ENCODE measurements at regions not wholly inside any gene's neighbourhood (a gene's known extent, or its start where the extent isn't known, plus 50 kb on each side); places are given as distances from the start of the nearest gene placed in this dataset.

DNA sequence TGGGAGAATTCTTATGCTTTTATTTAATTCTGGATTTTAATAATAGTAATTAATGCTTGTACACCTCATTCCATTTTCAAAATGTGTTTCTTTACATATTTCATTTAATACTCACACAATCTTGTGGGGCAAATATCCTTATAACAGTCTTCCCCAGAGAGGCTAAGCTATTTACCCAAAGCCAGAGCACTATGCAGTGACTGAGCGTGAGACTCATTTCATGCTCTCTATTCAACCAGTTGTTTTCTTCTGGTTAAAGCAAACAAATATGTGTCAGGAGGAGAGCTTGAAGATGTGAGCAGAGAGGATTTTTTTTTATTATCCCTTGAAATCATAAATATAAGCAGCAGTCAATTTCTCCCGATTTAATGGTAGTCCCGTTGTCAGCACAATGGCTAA lies 548.3 kb upstream of the TBL1XR1 start:
- Histone ChIP-seq H4K20me1 (replicated peaks; ENCODE audit: control insufficient read depth, extremely low read depth, insufficient read depth, low read length) (no peaks in the 10 kb centered on the region), H3K79me2 (ENCODE audit: control insufficient read depth, insufficient read depth, low read length) (no peaks in the 10 kb centered on the region), H3K9me3 (replicated peaks; ENCODE audit: control insufficient read depth, insufficient read depth, low read length) (no peaks in the 10 kb centered on the region), H3K4me3 (replicated peaks in 1 of 3; ENCODE audit: insufficient read depth in 1 of 3, low read depth in 1 of 3, low read length in 3 of 3) (no peak overlapping the region), H3K36me3 (ENCODE audit: control insufficient read depth in 2 of 2, extremely low read depth in 1 of 2, insufficient read depth in 2 of 2, low read length in 2 of 2) (no peaks in the 10 kb centered on the region), H3K27ac (ENCODE audit: insufficient read depth, low read depth, low read length) (no peak overlapping the region), H2AFZ (ENCODE audit: low read depth, low read length) (no peak overlapping the region), H3K4me2 (ENCODE audit: insufficient read depth, low read length) (no peak overlapping the region), H3K4me1 (ENCODE audit: control insufficient read depth, extremely low read depth, insufficient read depth, low read length) (no peaks in the 10 kb centered on the region), H3K9me1 (replicated peaks; ENCODE audit: control insufficient read depth, extremely low read depth, insufficient read depth, low read length) (no peaks in the 10 kb centered on the region), H3K27me3 (ENCODE audit: control insufficient read depth in 2 of 2, insufficient read depth in 2 of 2, low read length in 2 of 2) (no peaks in the 10 kb centered on the region), H3K9ac (replicated peaks; ENCODE audit: extremely low read depth, insufficient read depth, low read length) (no peak overlapping the region)
- DNase-seq (ENCODE audit: low read depth, low spot score), result no peak
- dilution Hi-C loops (cut with MboI; ENCODE audit: extremely low pct_ligation_motif_present, low sequenced_read_pairs), result no loop called here
- POLR2A ChIA-PET, result no interaction called here
- CTCF ChIA-PET, result no interaction called here
- intact Hi-C loops (cut with micrococcal nuclease), result no loop called here
- BruUV-seq (replicated peaks), result no TSS peak
- no peak for FAIRE-seq
- TF ChIP-seq JUN (IDR thresholded peaks at IDR 0.05; ENCODE audit: borderline replicate concordance, insufficient read depth, insufficient read length, low read depth) (no peak), POLR2A (IDR thresholded peaks at IDR 0.05; ENCODE audit: low read depth, low read length) (no peak)

DNA sequence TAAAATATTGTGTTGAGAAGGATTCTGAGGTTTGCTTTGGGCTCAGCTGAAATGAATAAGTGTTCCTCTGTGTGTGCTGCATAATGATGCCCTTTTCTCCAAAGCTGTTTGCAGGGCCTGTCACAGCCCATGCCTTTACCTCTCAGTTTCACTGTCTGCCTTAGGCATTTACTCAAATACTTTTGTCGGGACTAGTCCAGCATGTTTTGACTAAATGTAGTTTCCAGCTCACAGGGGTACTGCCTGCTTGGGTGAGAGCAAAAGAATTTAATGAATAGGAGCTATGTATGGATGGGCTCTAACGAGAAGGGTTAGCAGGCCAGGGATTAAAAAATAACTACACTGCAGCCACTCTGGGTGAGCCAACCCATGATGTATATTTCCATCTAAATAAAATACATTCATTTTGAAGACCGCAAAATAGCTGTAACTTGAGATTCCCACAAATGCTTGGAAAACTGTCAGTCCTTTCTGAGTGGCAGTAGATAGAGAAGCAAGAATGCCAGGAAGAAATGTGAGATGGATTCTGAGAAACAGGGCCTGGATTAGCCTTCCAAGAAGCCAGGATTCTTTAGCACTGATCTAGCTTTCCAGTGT lies 549.2 kb upstream of the TBL1XR1 start:
- no peak overlapping the region for H3K9ac ChIP-seq (replicated peaks; ENCODE audit: extremely low read depth, insufficient read depth, low read length)
- H3K4me3 ChIP-seq (replicated peaks in 1 of 3; ENCODE audit: insufficient read depth in 1 of 3, low read depth in 1 of 3, low read length in 3 of 3), result no peak overlapping the region
- no peak for TF ChIP-seq POLR2AphosphoS5 (IDR thresholded peaks at IDR 0.05; ENCODE audit: insufficient read depth, low read depth, low read length)
- no peak overlapping the region for H3K4me2 ChIP-seq (ENCODE audit: insufficient read depth, low read length)
- no peaks in the 10 kb centered on the region for H3K36me3 ChIP-seq (ENCODE audit: control insufficient read depth in 2 of 2, extremely low read depth in 1 of 2, insufficient read depth in 2 of 2, low read length in 2 of 2)
- intact Hi-C loops (cut with micrococcal nuclease) (no loop called here), dilution Hi-C loops (cut with MboI; ENCODE audit: extremely low pct_ligation_motif_present, low sequenced_read_pairs) (no loop called here)
- no peaks in the 10 kb centered on the region for H3K27me3 ChIP-seq (ENCODE audit: control insufficient read depth in 2 of 2, insufficient read depth in 2 of 2, low read length in 2 of 2)
- H3K9me3 ChIP-seq (replicated peaks; ENCODE audit: control insufficient read depth, insufficient read depth, low read length), result no peaks in the 10 kb centered on the region
- DNase-seq (ENCODE audit: low read depth, low spot score) (no peak), FAIRE-seq (no peak)
- H3K4me1 ChIP-seq (ENCODE audit: control insufficient read depth, extremely low read depth, insufficient read depth, low read length), result no peaks in the 10 kb centered on the region
- CTCF ChIA-PET, result no interaction called here
- no peaks in the 10 kb centered on the region for H3K79me2 ChIP-seq (ENCODE audit: control insufficient read depth, insufficient read depth, low read length)
- H4K20me1 ChIP-seq (replicated peaks; ENCODE audit: control insufficient read depth, extremely low read depth, insufficient read depth, low read length), result no peaks in the 10 kb centered on the region
- no TSS peak for BruUV-seq (replicated peaks)
- H3K9me1 ChIP-seq (replicated peaks; ENCODE audit: control insufficient read depth, extremely low read depth, insufficient read depth, low read length), result no peaks in the 10 kb centered on the region
- H3K27ac ChIP-seq (ENCODE audit: insufficient read depth, low read depth, low read length), result no peak overlapping the region
- POLR2A ChIA-PET, result no interaction called here
- H2AFZ ChIP-seq (ENCODE audit: low read depth, low read length), result no peak overlapping the region
